Heart left ventricle (tissue), 16 donors: ENCODE measurements at regions not wholly inside any gene's neighbourhood (a gene's known extent, or its start where the extent isn't known, plus 50 kb on each side); places are given as distances from the start of the nearest gene placed in this dataset.
A peak's percentile ranks its signal among the peaks of the same experiment; 100 is the strongest.

Experiments
- ATAC-seq, 4 donors: fragments of 200-7000 bp; cut with Tn5 transposase; one replicate each; pipeline ENCODE4 v1.9.1; 2020 to 2022; ENCODE audit warnings: moderate library complexity in 4 of 4, mild to moderate bottlenecking in 3 of 4, moderate number of reproducible peaks in 1 of 4
- DNase-seq, 5 donors: peaks; one replicate each; pipeline ENCODE4 v3.0.0-alpha.2; 2020
- H3K27ac ChIP-seq, 12 donors: fragments of 200-600 bp; sonication (generic) in 4 of 12; one replicate each; pipeline versions ENCODE4 v1.5.0 to v1.8.0; 2016 to 2022; ENCODE audit warnings: mild to moderate bottlenecking in 2 of 12
- H3K27me3 ChIP-seq, 9 donors: fragments of 200-600 bp; sonication (generic) in 2 of 9; one replicate each; pipeline versions ENCODE4 v1.5.1 to v1.8.0; 2016 to 2022; ENCODE audit warnings: mild to moderate bottlenecking in 3 of 9
- H3K36me3 ChIP-seq, 9 donors: fragments of 200-600 bp; sonication (generic) in 2 of 9; one replicate each; pipeline versions ENCODE4 v1.5.0 to v1.8.0; 2018 to 2022; ENCODE audit warnings: mild to moderate bottlenecking in 2 of 9
- H3K4me1 ChIP-seq, 12 donors: fragments of 200-600 bp; sonication (generic) in 4 of 12; one replicate each; pipeline versions ENCODE4 v1.5.0 to v1.8.0; 2016 to 2022; ENCODE audit warnings: mild to moderate bottlenecking in 3 of 12
- H3K4me3 ChIP-seq, 12 donors: fragments of 200-600 bp; sonication (generic) in 4 of 12; one replicate each; pipeline versions ENCODE4 v1.5.0 to v1.8.0; 2017 to 2022; ENCODE audit warnings: mild to moderate bottlenecking in 9 of 12, moderate library complexity in 4 of 12
- H3K9me3 ChIP-seq, 12 donors: fragments of 200-600 bp; sonication (generic) in 4 of 12; one replicate each; pipeline versions ENCODE4 v1.5.0 to v1.8.0; 2016 to 2022; ENCODE audit warnings: mild to moderate bottlenecking in 1 of 12
- POLR2A ChIP-seq, 2 donors: fragments of 450-650 bp; IDR thresholded peaks; one replicate each; pipeline ENCODE4 v1.6.1; 2017; ENCODE audit warnings: antibody characterized with exemption in 2 of 2, mild to moderate bottlenecking in 2 of 2, moderate library complexity in 2 of 2
- whole genome bisulfite sequencing, 4 donors: extraction: QIAGEN DNeasy Blood & Tissue Kit in 2 of 4; methylation state at CpG; one replicate each; pipeline versions ENCODE4 v1.1.5 to v1.1.7; 2013 to 2018; 5-methylcytosine and 5-hydroxymethylcytosine counted together
- intact Hi-C, 10 donors: fragments of 100-400 bp; cut with DNase I; formaldehyde crosslinking; loops; one replicate each; pipeline versions ENCODE4 v1.11.1 to v1.14.2; 2022
- TF ChIP-seq, protein P1 (sequence below), 12 donors: fragments of 200-600 bp; sonication (generic) in 4 of 12; IDR thresholded peaks; one replicate each; pipeline versions ENCODE4 v1.5.0 to v1.8.0; 2018 to 2022; ENCODE audit warnings: antibody characterized with exemption in 12 of 12, mild to moderate bottlenecking in 5 of 12
- donor health status: ischemic (EF 13 %, LVEDD 7.1; RV severe dilation, severe dysfunction).
- donor health status: healthy with polysubstance abuse.
- donor health status: DM: no; HTN: yes; CAD: no.
- donor health status: DM: no; HTN: no; CAD: no.
- donor health status: ischemic (EF 25% LVEDD 6.9; RV normal size, moderate dysfunction).
- donor health status: ischemic (EF 25% LVEDD 5.7; RV mildly dilated, moderate dysfunction).
- donor health status: healthy.
- donor health status: DM: yes; HTN: yes; CAD: no.
- donor health status: ischemic (EF 35%, LVEDD 5.7; RV mildly dilated, moderate dysfunction).
- donor health status: nonischemic (EF 11% LVEDD 7.7; RV severe dilation, severe dysfunction).
- donor health status: DM: yes; HTN: yes; CAD: no.
- donor health status: PGD.
- donor health status: ischemic (EF 29% LVEDD 5.4; RV normal size, mild dysfunction).
- donor health status: nonischemic (EF 23%, LVEDD 6.1; RV moderate dilation, normal function).

DNA sequence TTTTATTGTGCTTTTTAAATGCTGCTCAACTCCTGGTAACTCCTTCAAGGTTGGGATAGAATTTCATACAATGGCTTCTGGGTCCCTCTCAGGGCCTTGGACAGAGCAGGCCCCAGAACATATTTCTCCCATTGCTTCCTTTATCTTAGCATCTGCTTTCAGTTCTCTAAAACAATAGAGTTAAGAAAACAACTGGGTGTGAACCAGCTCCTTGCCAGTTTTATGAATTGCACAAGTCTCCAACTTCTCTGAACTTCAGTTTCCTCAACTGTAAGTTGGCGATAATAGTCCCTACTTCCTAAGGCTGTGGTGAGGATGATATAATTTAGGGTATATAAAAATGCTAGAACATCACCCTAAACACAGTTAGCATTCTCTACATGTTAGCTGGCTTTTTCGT lies 77.0 kb upstream of the INHBA start:
- Histone ChIP-seq H3K9me3 (no peaks in the 10 kb centered on the region), H3K27ac (peak overlapping the region in 1 of 12 donors; percentile 78), H3K27me3 (no peaks in the 10 kb centered on the region), H3K36me3 (no peaks in the 10 kb centered on the region), H3K4me1 (peaks cover 0 to 32% (median 0%) of the 10 kb centered on the region in 12 donors), H3K4me3 (no peak overlapping the region)
- TF ChIP-seq, protein P1, sequence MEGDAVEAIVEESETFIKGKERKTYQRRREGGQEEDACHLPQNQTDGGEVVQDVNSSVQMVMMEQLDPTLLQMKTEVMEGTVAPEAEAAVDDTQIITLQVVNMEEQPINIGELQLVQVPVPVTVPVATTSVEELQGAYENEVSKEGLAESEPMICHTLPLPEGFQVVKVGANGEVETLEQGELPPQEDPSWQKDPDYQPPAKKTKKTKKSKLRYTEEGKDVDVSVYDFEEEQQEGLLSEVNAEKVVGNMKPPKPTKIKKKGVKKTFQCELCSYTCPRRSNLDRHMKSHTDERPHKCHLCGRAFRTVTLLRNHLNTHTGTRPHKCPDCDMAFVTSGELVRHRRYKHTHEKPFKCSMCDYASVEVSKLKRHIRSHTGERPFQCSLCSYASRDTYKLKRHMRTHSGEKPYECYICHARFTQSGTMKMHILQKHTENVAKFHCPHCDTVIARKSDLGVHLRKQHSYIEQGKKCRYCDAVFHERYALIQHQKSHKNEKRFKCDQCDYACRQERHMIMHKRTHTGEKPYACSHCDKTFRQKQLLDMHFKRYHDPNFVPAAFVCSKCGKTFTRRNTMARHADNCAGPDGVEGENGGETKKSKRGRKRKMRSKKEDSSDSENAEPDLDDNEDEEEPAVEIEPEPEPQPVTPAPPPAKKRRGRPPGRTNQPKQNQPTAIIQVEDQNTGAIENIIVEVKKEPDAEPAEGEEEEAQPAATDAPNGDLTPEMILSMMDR (IDR thresholded peaks at IDR 0.05): no peak
- no peak for TF ChIP-seq POLR2A (IDR thresholded peaks at IDR 0.05)
- WGBS, 4 donors: 60 to 73% (median 71%) methylated on average over 2 of the region's 2 CpGs
- ATAC-seq: peak in 3 of 4 donors; percentile 22 to 72 (median 42)
- DNase-seq: no peak
- intact Hi-C loops: no loop called here

DNA sequence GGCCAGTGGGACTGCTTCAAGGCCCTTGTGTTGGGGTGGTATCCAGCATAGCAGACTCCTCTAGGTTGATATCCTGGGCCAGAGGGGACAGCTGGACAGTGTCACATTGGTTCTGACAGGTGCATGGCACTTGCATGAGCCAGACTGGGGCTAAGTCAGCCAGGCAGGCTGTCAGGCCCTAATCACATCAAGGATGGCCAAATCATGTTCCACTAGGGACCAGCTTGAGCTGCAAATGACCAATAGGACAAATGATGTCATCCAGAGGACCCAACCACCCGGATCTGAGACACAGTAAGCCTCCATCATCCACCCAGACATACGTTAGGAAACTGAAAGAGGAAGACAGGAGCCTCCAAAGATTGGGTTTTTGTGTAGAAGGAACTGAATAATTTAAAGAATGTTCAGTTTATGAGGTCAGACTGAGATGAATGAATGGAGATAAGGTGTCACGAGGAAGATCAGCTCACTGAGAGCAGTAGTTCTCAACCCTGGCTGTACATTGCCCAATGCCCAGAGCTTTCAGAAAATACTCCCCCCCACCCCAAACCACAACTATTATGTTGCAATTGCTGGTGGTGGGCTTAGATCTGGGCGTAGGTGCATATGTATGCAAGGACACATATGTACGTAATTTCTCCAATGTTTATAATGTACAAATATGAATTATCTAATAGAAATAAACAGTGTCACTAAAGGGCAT lies 75.2 kb upstream of the INHBA start:
- TF ChIP-seq, protein P1 (IDR thresholded peaks at IDR 0.05): no peak
- TF ChIP-seq POLR2A (IDR thresholded peaks at IDR 0.05): no peak
- DNase-seq (no peak), ATAC-seq (peak in 2 of 4 donors; percentile 39 to 44)
- intact Hi-C loops: no loop called here
- no peaks in the 10 kb centered on the region for H3K36me3 ChIP-seq
- no peaks in the 10 kb centered on the region for H3K27me3 ChIP-seq
- no peak overlapping the region for H3K4me3 ChIP-seq
- 68 to 80% (median 71%) methylated on average over 5 of the region's 5 CpGs for WGBS, 4 donors
- peak overlapping the region in 1 of 12 donors; percentile 42 for H3K27ac ChIP-seq
- peaks cover 0 to 32% (median 0%) of the 10 kb centered on the region in 12 donors for H3K4me1 ChIP-seq
- no peaks in the 10 kb centered on the region for H3K9me3 ChIP-seq

DNA sequence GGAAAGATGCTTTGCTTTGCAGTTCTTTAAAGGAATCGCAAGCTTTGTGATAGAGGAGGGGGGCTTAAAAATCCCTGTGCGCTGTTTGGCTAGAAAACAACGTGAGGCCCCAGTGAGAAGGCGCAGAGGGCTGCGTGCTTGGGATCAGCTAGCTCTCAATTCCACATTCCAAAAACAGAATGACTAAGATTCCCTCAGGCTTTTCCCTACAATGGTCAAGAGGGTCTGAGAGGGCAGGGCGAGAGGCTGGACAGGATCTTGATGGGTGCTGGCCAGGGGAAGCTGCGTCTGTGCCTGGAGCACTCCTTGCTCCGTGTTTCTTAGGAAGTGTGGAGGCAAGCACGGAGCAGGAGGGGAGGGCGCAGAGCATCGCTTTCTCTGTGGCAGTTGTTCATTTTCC lies 72.1 kb upstream of the INHBA start:
- intact Hi-C loops: no loop called here
- no peak overlapping the region for H3K4me3 ChIP-seq
- DNase-seq (no peak), ATAC-seq (no peak)
- no peaks in the 10 kb centered on the region for H3K9me3 ChIP-seq
- no peak for TF ChIP-seq POLR2A (IDR thresholded peaks at IDR 0.05)
- TF ChIP-seq, protein P1 (IDR thresholded peaks at IDR 0.05): no peak
- 84 to 91% (median 89%) methylated on average over 11 of the region's 11 CpGs for WGBS, 4 donors
- H3K36me3 ChIP-seq: no peaks in the 10 kb centered on the region
- H3K4me1 ChIP-seq: peaks cover 0 to 24% (median 0%) of the 10 kb centered on the region in 12 donors
- H3K27me3 ChIP-seq: no peaks in the 10 kb centered on the region
- H3K27ac ChIP-seq: no peak overlapping the region

DNA sequence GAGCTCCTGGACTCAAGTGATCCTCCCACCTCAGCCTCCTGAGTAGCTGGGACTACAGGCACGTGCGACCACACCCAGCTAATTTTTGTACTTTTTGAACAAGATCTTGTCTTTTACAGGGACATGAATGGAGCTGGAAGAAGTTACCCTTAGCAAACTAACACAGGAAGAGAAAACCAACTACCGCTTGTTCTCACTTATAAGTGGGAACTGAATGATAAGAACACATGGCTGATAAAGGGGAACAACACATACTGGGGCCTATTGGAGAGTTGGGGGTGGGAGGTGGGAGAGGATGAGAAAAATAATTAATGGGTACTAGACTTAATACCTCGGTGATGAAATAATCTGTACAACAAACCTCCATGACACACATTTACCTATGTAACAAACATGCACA lies 70.9 kb upstream of the INHBA start:
- Histone ChIP-seq H3K27ac (no peak overlapping the region), H3K4me3 (no peak overlapping the region), H3K9me3 (no peaks in the 10 kb centered on the region), H3K4me1 (peaks cover 0 to 13% (median 0%) of the 10 kb centered on the region in 12 donors), H3K27me3 (no peaks in the 10 kb centered on the region), H3K36me3 (no peaks in the 10 kb centered on the region)
- 77 to 82% (median 78%) methylated on average over 4 of the region's 4 CpGs for WGBS, 4 donors
- TF ChIP-seq, protein P1 (IDR thresholded peaks at IDR 0.05): no peak
- TF ChIP-seq POLR2A (IDR thresholded peaks at IDR 0.05): no peak
- ATAC-seq (no peak), DNase-seq (no peak)
- intact Hi-C loops: no loop called here
